H9 (cell line): ENCODE measurements at regions not wholly inside any gene's neighbourhood (a gene's known extent, or its start where the extent isn't known, plus 50 kb on each side); places are given as distances from the start of the nearest gene placed in this dataset.

Experiments used
- DNase-seq: peaks from one replicate; pipeline ENCODE4 v3.0.0-alpha.2; 2017
- H2AFZ ChIP-seq: one replicate; pipeline ENCODE4 v1.6.1; 2013; ENCODE audit warnings: mild to moderate bottlenecking, low read length, control low read depth, moderate library complexity
- H2AK5ac ChIP-seq: 2 replicates; pipeline ENCODE4 v1.6.1; 2013; ENCODE audit warnings: low read length, control low read depth, mixed read lengths; ENCODE audit not compliant: insufficient read length
- H2BK120ac ChIP-seq: one replicate; pipeline ENCODE4 v1.6.1; 2013; ENCODE audit warnings: low read depth, mild to moderate bottlenecking, low read length, control low read depth, inconsistent platforms; ENCODE audit not compliant: poor library complexity, severe bottlenecking
- H2BK12ac ChIP-seq: 2 replicates; pipeline ENCODE4 v1.6.1; 2013; ENCODE audit warnings: low read length, control low read depth, mixed read lengths, low read depth; ENCODE audit not compliant: insufficient read length
- H2BK15ac ChIP-seq: 2 replicates; pipeline ENCODE4 v1.6.1; 2013; ENCODE audit warnings: low read depth, low read length, control low read depth
- H2BK20ac ChIP-seq: one replicate; pipeline ENCODE4 v1.6.1; 2013; ENCODE audit warnings: low read depth, mild to moderate bottlenecking, low read length, control low read depth, inconsistent platforms; ENCODE audit not compliant: poor library complexity, severe bottlenecking
- H2BK5ac ChIP-seq: 2 replicates; pipeline ENCODE4 v1.6.1; 2013; ENCODE audit warnings: low read length, control low read depth, mixed read lengths; ENCODE audit not compliant: insufficient read length
- H3K14ac ChIP-seq: 2 replicates; pipeline ENCODE4 v1.6.1; 2013; ENCODE audit warnings: low read length, control low read depth; ENCODE audit not compliant: insufficient read depth
- H3K18ac ChIP-seq: 2 replicates; pipeline ENCODE4 v1.6.1; 2013; ENCODE audit warnings: low read depth, mild to moderate bottlenecking, mixed read lengths, low read length, control low read depth; ENCODE audit not compliant: insufficient read length
- H3K23ac ChIP-seq: 2 replicates; pipeline ENCODE4 v1.6.1; 2013; ENCODE audit warnings: low read length, control low read depth, mixed read lengths, low read depth; ENCODE audit not compliant: insufficient read length
- H3K23me2 ChIP-seq: 2 replicates; pipeline ENCODE4 v1.6.1; 2013; ENCODE audit warnings: low read depth, mild to moderate bottlenecking, mixed read lengths, low read length, control low read depth; ENCODE audit not compliant: insufficient read length, poor library complexity, severe bottlenecking
- H3K27ac ChIP-seq: 2 replicates; pipeline ENCODE4 v1.5.1; 2013; ENCODE audit warnings: low read length, control low read depth, mixed read lengths, low read depth; ENCODE audit not compliant: insufficient read length
- H3K27me3 ChIP-seq: 2 replicates; pipeline ENCODE4 v1.6.1; 2013; ENCODE audit warnings: low read length, control low read depth, inconsistent platforms; ENCODE audit not compliant: insufficient read depth
- H3K4ac ChIP-seq: 2 replicates; pipeline ENCODE4 v1.6.1; 2013; ENCODE audit warnings: low read depth, mild to moderate bottlenecking, control low read depth, inconsistent platforms, low read length, moderate library complexity
- H3K4me1 ChIP-seq: 2 replicates; pipeline ENCODE4 v1.6.1; 2013; ENCODE audit warnings: low read length, control low read depth, inconsistent platforms; ENCODE audit not compliant: insufficient read depth
- H3K4me2 ChIP-seq: 2 replicates; pipeline ENCODE4 v1.6.1; 2013; ENCODE audit warnings: low read length, control low read depth, mixed read lengths; ENCODE audit not compliant: insufficient read length, insufficient read depth
- H3K56ac ChIP-seq: 2 replicates; pipeline ENCODE4 v1.6.1; 2013; ENCODE audit warnings: low read depth, mild to moderate bottlenecking, mixed read lengths, low read length, control low read depth; ENCODE audit not compliant: insufficient read length
- H3K79me1 ChIP-seq: 2 replicates; pipeline ENCODE4 v1.6.1; 2013; ENCODE audit warnings: low read depth, mild to moderate bottlenecking, moderate library complexity, low read length, control low read depth, inconsistent platforms; ENCODE audit not compliant: insufficient read depth, poor library complexity, severe bottlenecking
- H3K79me2 ChIP-seq: 2 replicates; pipeline ENCODE4 v1.6.1; 2013; ENCODE audit warnings: low read length, control low read depth, inconsistent platforms; ENCODE audit not compliant: insufficient read depth
- H3K9ac ChIP-seq: 2 replicates; pipeline ENCODE4 v1.6.1; 2013; ENCODE audit warnings: low read length, control low read depth, mixed read lengths; ENCODE audit not compliant: insufficient read length; ENCODE audit errors: extremely low read depth
- H3K9me3 ChIP-seq: one replicate; pipeline ENCODE4 v1.6.1; 2013; ENCODE audit warnings: low read depth, low read length, inconsistent platforms; ENCODE audit not compliant: control insufficient read depth
- H3T11ph ChIP-seq: one replicate; pipeline ENCODE4 v1.6.1; 2013; ENCODE audit warnings: mild to moderate bottlenecking, low read length, control low read depth, inconsistent platforms
- H4K20me1 ChIP-seq: one replicate; pipeline ENCODE4 v1.6.1; 2013; ENCODE audit not compliant: control insufficient read depth, insufficient read length, insufficient read depth
- H4K5ac ChIP-seq: 2 replicates; pipeline ENCODE4 v1.6.1; 2013; ENCODE audit warnings: low read depth, mild to moderate bottlenecking, mixed read lengths, low read length, control low read depth; ENCODE audit not compliant: insufficient read length
- H4K8ac ChIP-seq: replicated peaks from 2 replicates; pipeline ENCODE4 v1.6.1; 2013; ENCODE audit warnings: low read length, control low read depth, mixed read lengths, low read depth; ENCODE audit not compliant: insufficient read length
- H4K91ac ChIP-seq: 2 replicates; pipeline ENCODE4 v1.6.1; 2013; ENCODE audit warnings: low read depth, mild to moderate bottlenecking, moderate library complexity, mixed read lengths, low read length, control low read depth; ENCODE audit not compliant: insufficient read length
- H3K27ac Mint-ChIP-seq, 3 experiments: 2 replicates in 2 of 3; 3 replicates in 1 of 3; pipeline ENCODE4 v1.8.0; 2020 to 2021; ENCODE audit warnings: mixed read lengths in 3 of 3, mild to moderate bottlenecking in 1 of 3, moderate library complexity in 1 of 3
- H3K27me3 Mint-ChIP-seq: 2 replicates; pipeline ENCODE4 v1.8.0; 2021; ENCODE audit warnings: low read depth, mild to moderate bottlenecking, moderate library complexity, mixed read lengths
- H3K36me3 Mint-ChIP-seq, 3 experiments: 2 replicates in 2 of 3; 3 replicates in 1 of 3; pipeline ENCODE4 v1.8.0; 2020 to 2021; ENCODE audit warnings: low read depth in 3 of 3, mixed read lengths in 3 of 3; ENCODE audit not compliant: insufficient read depth in 1 of 3
- H3K4me1 Mint-ChIP-seq, 2 experiments: 2 replicates each; pipeline ENCODE4 v1.8.0; 2020; ENCODE audit warnings: mixed read lengths in 2 of 2
- H3K4me3 Mint-ChIP-seq, 2 experiments: 2 replicates in 1 of 2; 3 replicates in 1 of 2; pipeline ENCODE4 v1.8.0; 2020 to 2021; ENCODE audit warnings: mild to moderate bottlenecking in 2 of 2, mixed read lengths in 2 of 2, moderate library complexity in 1 of 2
- H3K9me3 Mint-ChIP-seq, 2 experiments: 2 replicates in 1 of 2; 3 replicates in 1 of 2; pipeline ENCODE4 v1.8.0; 2020; ENCODE audit warnings: mild to moderate bottlenecking in 2 of 2, mixed read lengths in 2 of 2, moderate library complexity in 1 of 2
- CTCF ChIP-seq: fragments of 200-600 bp; sonication (generic); conservative IDR thresholded peaks from 3 replicates; pipeline ENCODE4 v1.8.0; 2021; ENCODE audit warnings: antibody characterized with exemption, mild to moderate bottlenecking
- WGBS: extraction: QIAGEN DNeasy Blood & Tissue Kit; methylation state at CpG from one replicate; pipeline ENCODE4 v1.1.7; 2013; ENCODE audit warnings: missing lambda C conversion rate, low lambda C conversion rate, mixed read lengths; ENCODE audit not compliant: insufficient read length; ENCODE audit errors: extremely low coverage; 5-methylcytosine and 5-hydroxymethylcytosine counted together

GRCh38 chr1:87712261-87713010 is 383.8 kb downstream of the LMO4 start:
- Histone ChIP-seq H3K23ac (no peak overlapping the region), H3K27ac (no peak overlapping the region), H3K56ac (no peak overlapping the region), H2AFZ (no peak overlapping the region), H2BK120ac (no peak overlapping the region), H2BK5ac (no peak overlapping the region), H3K9ac (no peak overlapping the region), H3K14ac (no peak overlapping the region), H4K91ac (no peak overlapping the region), H2BK15ac (no peak overlapping the region), H3K79me1 (no peaks in the 10 kb centered on the region), H3K9me3 (no peaks in the 10 kb centered on the region), H3K4ac (no peak overlapping the region), H3K4me2 (no peak overlapping the region), H3T11ph (no peak overlapping the region), H4K8ac (no peak overlapping the region), H2BK20ac (no peak overlapping the region), H3K4me1 (no peaks in the 10 kb centered on the region), H3K27me3 (no peaks in the 10 kb centered on the region), H2BK12ac (no peak overlapping the region), H4K5ac (no peak overlapping the region), H4K20me1 (no peaks in the 10 kb centered on the region), H3K79me2 (no peaks in the 10 kb centered on the region), H2AK5ac (no peak overlapping the region), H3K23me2 (no peaks in the 10 kb centered on the region), H3K18ac (no peak overlapping the region)
- no peak for DNase-seq
- WGBS: no CpG with 5 or more reads among the region's 2 CpGs
- TF ChIP-seq CTCF: no peak
- no peaks in the 10 kb centered on the region; a peak in 1 of 7 replicates for H3K36me3 Mint-ChIP-seq
- peak overlapping the region in 2 of 3 experiments; percentile 33 to 46; a peak in 2 of 7 replicates for H3K27ac Mint-ChIP-seq
- H3K4me1 Mint-ChIP-seq: peaks cover 7 to 10% of the 10 kb centered on the region in 2 experiments
- no peaks in the 10 kb centered on the region for H3K27me3 Mint-ChIP-seq
- H3K9me3 Mint-ChIP-seq: no peaks in the 10 kb centered on the region; a peak in 1 of 5 replicates
- H3K4me3 Mint-ChIP-seq: no peak overlapping the region
